ENCODE measurements at regions not wholly inside any gene's neighbourhood (a gene's known extent, or its start where the extent isn't known, plus 50 kb on each side); places are given as distances from the start of the nearest gene placed in this dataset.

GRCh38 chr13:53198736-53199135, 170.1 kb downstream of the OLFM4 start:
- ChIA-PET POLR2A (no interaction called here), CTCF (no interaction called here)
- no peaks in the 10 kb centered on the region for H3K4me1 Mint-ChIP-seq
- no peak overlapping the region for H3K27ac Mint-ChIP-seq
- no peak for DNase-seq
- no peaks in the 10 kb centered on the region for H3K27me3 Mint-ChIP-seq
- no peak overlapping the region for H3K4me3 Mint-ChIP-seq
- no peaks in the 10 kb centered on the region for H3K36me3 Mint-ChIP-seq (ENCODE audit: low read depth)
- H3K9me3 Mint-ChIP-seq, result no peaks in the 10 kb centered on the region

- Mint-ChIP-seq H3K9me3 (no peaks in the 10 kb centered on the region), H3K4me3 (no peak overlapping the region), H3K27me3 (no peaks in the 10 kb centered on the region), H3K27ac (no peak overlapping the region), H3K36me3 (ENCODE audit: low read depth) (no peaks in the 10 kb centered on the region), H3K4me1 (no peaks in the 10 kb centered on the region)
- POLR2A ChIA-PET, result no interaction called here
- DNase-seq, result no peak
- CTCF ChIA-PET, result no interaction called here
Measured at GRCh38 chr13:53200075-53200474, 171.5 kb downstream of the OLFM4 start.

- H3K4me3 Mint-ChIP-seq, result no peak overlapping the region
- POLR2A ChIA-PET, result no interaction called here
- H3K4me1 Mint-ChIP-seq, result no peaks in the 10 kb centered on the region
- DNase-seq, result no peak
- CTCF ChIA-PET, result no interaction called here
- no peaks in the 10 kb centered on the region for H3K27me3 Mint-ChIP-seq
- H3K27ac Mint-ChIP-seq, result no peak overlapping the region
- no peaks in the 10 kb centered on the region for H3K9me3 Mint-ChIP-seq
- no peaks in the 10 kb centered on the region for H3K36me3 Mint-ChIP-seq (ENCODE audit: low read depth)
Measured at GRCh38 chr13:53200498-53201453, 172.2 kb downstream of the OLFM4 start.

GRCh38 chr13:53201454-53202225, 173.0 kb downstream of the OLFM4 start:
- H3K4me1 Mint-ChIP-seq, result no peaks in the 10 kb centered on the region
- POLR2A ChIA-PET, result no interaction called here
- no peak overlapping the region for H3K4me3 Mint-ChIP-seq
- H3K9me3 Mint-ChIP-seq, result no peaks in the 10 kb centered on the region
- no peak for DNase-seq
- no peaks in the 10 kb centered on the region for H3K27me3 Mint-ChIP-seq
- H3K27ac Mint-ChIP-seq, result no peak overlapping the region
- CTCF ChIA-PET, result no interaction called here
- H3K36me3 Mint-ChIP-seq (ENCODE audit: low read depth), result no peaks in the 10 kb centered on the region

- Mint-ChIP-seq H3K36me3 (ENCODE audit: low read depth) (no peaks in the 10 kb centered on the region), H3K27me3 (no peaks in the 10 kb centered on the region), H3K4me1 (no peaks in the 10 kb centered on the region), H3K4me3 (no peak overlapping the region), H3K27ac (no peak overlapping the region), H3K9me3 (no peaks in the 10 kb centered on the region)
- DNase-seq, result no peak
- ChIA-PET CTCF (no interaction called here), POLR2A (no interaction called here)
Measured at GRCh38 chr13:53204598-53204997, 176.0 kb downstream of the OLFM4 start.

- DNase-seq, result no peak
- H3K36me3 Mint-ChIP-seq (ENCODE audit: low read depth), result no peaks in the 10 kb centered on the region
Measured at GRCh38 chr13:53206455-53206854, 177.8 kb downstream of the OLFM4 start.

GRCh38 chr13:53207556-53207955, 178.9 kb downstream of the OLFM4 start:
- H3K4me1 Mint-ChIP-seq, result no peaks in the 10 kb centered on the region
- ChIA-PET POLR2A (no interaction called here), CTCF (no interaction called here)
- H3K27ac Mint-ChIP-seq, result no peak overlapping the region
- no peaks in the 10 kb centered on the region for H3K27me3 Mint-ChIP-seq
- H3K9me3 Mint-ChIP-seq, result no peaks in the 10 kb centered on the region
- H3K36me3 Mint-ChIP-seq (ENCODE audit: low read depth), result no peaks in the 10 kb centered on the region
- H3K4me3 Mint-ChIP-seq, result no peak overlapping the region
- DNase-seq, result no peak

More at GRCh38 chr13:53206455-53206854, 177.8 kb downstream of the OLFM4 start:
- H3K4me3 Mint-ChIP-seq, result no peak overlapping the region
- no peaks in the 10 kb centered on the region for H3K9me3 Mint-ChIP-seq
- H3K4me1 Mint-ChIP-seq, result no peaks in the 10 kb centered on the region
- CTCF ChIA-PET, result no interaction called here
- H3K27ac Mint-ChIP-seq, result no peak overlapping the region
- POLR2A ChIA-PET, result no interaction called here
- no peaks in the 10 kb centered on the region for H3K27me3 Mint-ChIP-seq

- Mint-ChIP-seq H3K4me3 (no peak overlapping the region), H3K9me3 (no peaks in the 10 kb centered on the region), H3K27me3 (no peaks in the 10 kb centered on the region), H3K4me1 (no peaks in the 10 kb centered on the region), H3K36me3 (ENCODE audit: low read depth) (no peaks in the 10 kb centered on the region), H3K27ac (no peak overlapping the region)
- POLR2A ChIA-PET, result no interaction called here
- CTCF ChIA-PET, result interaction anchor here (0.7 kb wide), 1 partner anchor 140 kb away, joined by 3 read pairs; no protein-coding TSS in a partner anchor
- DNase-seq, result no peak
Measured at GRCh38 chr13:53214433-53214832, 185.8 kb downstream of the OLFM4 start.

GRCh38 chr13:53215563-53215962, 186.9 kb downstream of the OLFM4 start:
- Mint-ChIP-seq H3K27me3 (no peaks in the 10 kb centered on the region), H3K36me3 (ENCODE audit: low read depth) (no peaks in the 10 kb centered on the region), H3K27ac (no peak overlapping the region), H3K4me3 (no peak overlapping the region), H3K9me3 (no peaks in the 10 kb centered on the region), H3K4me1 (no peaks in the 10 kb centered on the region)
- POLR2A ChIA-PET, result no interaction called here
- no peak for DNase-seq
- CTCF ChIA-PET, result no interaction called here

- H3K9me3 Mint-ChIP-seq, result no peaks in the 10 kb centered on the region
- ChIA-PET CTCF (no interaction called here), POLR2A (no interaction called here)
- DNase-seq, result no peak
- no peak overlapping the region for H3K27ac Mint-ChIP-seq
- no peaks in the 10 kb centered on the region for H3K36me3 Mint-ChIP-seq (ENCODE audit: low read depth)
- no peaks in the 10 kb centered on the region for H3K4me1 Mint-ChIP-seq
- H3K27me3 Mint-ChIP-seq, result no peaks in the 10 kb centered on the region
- H3K4me3 Mint-ChIP-seq, result no peak overlapping the region
Measured at GRCh38 chr13:53216773-53217172, 188.2 kb downstream of the OLFM4 start.

- POLR2A ChIA-PET, result no interaction called here
- no peak overlapping the region for H3K27ac Mint-ChIP-seq
- CTCF ChIA-PET, result no interaction called here
Measured at GRCh38 chr13:53217194-53217593, 188.6 kb downstream of the OLFM4 start.

GRCh38 chr13:53220038-53220437, 191.4 kb downstream of the OLFM4 start:
- Mint-ChIP-seq H3K4me3 (no peak overlapping the region), H3K27me3 (no peaks in the 10 kb centered on the region), H3K9me3 (no peaks in the 10 kb centered on the region), H3K36me3 (ENCODE audit: low read depth) (no peaks in the 10 kb centered on the region), H3K27ac (no peak overlapping the region), H3K4me1 (no peaks in the 10 kb centered on the region)
- POLR2A ChIA-PET, result no interaction called here
- DNase-seq, result no peak
- CTCF ChIA-PET, result no interaction called here

More at GRCh38 chr13:53217194-53217593, 188.6 kb downstream of the OLFM4 start:
- no peak for DNase-seq
- Mint-ChIP-seq H3K27me3 (no peaks in the 10 kb centered on the region), H3K4me1 (no peaks in the 10 kb centered on the region), H3K36me3 (ENCODE audit: low read depth) (no peaks in the 10 kb centered on the region), H3K4me3 (no peak overlapping the region), H3K9me3 (no peaks in the 10 kb centered on the region)

- H3K4me3 Mint-ChIP-seq, result no peak overlapping the region
- POLR2A ChIA-PET, result no interaction called here
- no peaks in the 10 kb centered on the region for H3K4me1 Mint-ChIP-seq
- H3K36me3 Mint-ChIP-seq (ENCODE audit: low read depth), result no peaks in the 10 kb centered on the region
- H3K27ac Mint-ChIP-seq, result no peak overlapping the region
- no peak for DNase-seq
- CTCF ChIA-PET, result no interaction called here
- H3K9me3 Mint-ChIP-seq, result no peaks in the 10 kb centered on the region
- no peaks in the 10 kb centered on the region for H3K27me3 Mint-ChIP-seq
Measured at GRCh38 chr13:53237696-53238095, 209.1 kb downstream of the OLFM4 start.

Measured in activated CD4-positive, alpha-beta T cell treated with anti-CD3 and anti-CD28 coated beads, Interleukin-2, amount 10 ng/mL, durations not matched to agents 7 days and 5 days (primary cell).